Glomerular visceral epithelial cell (primary cell): ENCODE measurements at regions not wholly inside any gene's neighbourhood (a gene's known extent, or its start where the extent isn't known, plus 50 kb on each side); places are given as distances from the start of the nearest gene placed in this dataset.

Source experiments
- DNase-seq: peaks from one replicate; pipeline ENCODE4 v3.0.0-alpha.2; 2016; ENCODE audit errors: extremely low spot score

DNA sequence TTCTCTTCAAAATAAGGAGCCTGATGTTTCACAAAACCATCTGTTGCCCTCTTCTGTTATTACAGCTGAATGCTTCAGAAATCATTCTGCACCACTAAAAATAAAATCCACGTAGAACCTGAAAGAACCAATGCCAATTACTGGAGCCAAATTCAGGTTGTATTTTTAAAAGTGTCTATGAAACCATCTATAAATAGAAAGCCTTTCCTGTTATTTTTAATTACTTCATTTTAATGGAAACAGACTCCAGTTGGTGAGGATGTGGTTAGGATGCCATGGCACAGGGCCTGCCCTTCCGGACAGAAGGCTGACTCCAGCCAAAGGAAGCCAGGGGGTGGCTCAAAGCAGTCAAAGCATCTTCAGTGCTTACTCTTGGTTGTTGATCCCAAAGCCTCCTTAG lies 119.8 kb downstream of the TENT4A start:
- no peak for DNase-seq

DNA sequence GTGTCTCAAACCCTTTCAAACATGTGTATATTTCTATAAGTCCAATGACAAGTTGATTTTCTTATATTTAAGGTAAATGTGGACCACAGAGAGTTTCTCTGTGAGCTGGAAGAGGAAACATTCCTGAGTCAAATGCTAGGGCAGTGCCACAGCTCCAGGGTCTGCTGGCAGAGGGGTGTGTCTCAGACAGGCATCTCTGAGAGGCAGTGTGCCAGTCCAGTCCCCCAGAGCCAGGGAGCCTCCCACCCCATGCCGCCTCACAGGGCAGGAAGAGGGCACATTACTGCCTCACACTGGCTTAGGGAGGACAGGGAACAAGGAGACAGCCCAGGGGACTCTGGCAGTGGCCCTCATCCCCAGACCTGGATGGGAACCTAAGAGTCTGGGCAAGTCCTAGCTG lies 120.2 kb downstream of the TENT4A start:
- no peak for DNase-seq

DNA sequence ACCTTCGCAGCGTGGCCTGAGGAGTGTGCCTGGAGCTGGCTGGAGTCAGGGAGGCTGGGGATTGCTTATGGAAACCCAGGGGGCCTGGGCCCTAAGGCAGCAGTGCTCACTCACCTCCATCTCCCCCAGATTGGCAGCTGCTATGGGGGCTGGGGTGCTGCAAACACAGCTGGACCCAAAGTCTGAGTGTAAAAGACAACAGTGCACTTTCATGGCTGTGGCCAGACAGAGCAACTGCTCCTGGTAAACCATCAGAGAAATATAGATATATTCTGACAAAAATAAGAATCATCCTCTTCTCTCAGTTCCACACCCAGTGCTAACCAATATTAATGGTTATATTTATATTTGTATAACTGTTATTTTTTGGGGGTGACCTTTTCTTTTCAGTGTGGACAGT lies 123.9 kb downstream of the TENT4A start:
- DNase-seq: no peak

DNA sequence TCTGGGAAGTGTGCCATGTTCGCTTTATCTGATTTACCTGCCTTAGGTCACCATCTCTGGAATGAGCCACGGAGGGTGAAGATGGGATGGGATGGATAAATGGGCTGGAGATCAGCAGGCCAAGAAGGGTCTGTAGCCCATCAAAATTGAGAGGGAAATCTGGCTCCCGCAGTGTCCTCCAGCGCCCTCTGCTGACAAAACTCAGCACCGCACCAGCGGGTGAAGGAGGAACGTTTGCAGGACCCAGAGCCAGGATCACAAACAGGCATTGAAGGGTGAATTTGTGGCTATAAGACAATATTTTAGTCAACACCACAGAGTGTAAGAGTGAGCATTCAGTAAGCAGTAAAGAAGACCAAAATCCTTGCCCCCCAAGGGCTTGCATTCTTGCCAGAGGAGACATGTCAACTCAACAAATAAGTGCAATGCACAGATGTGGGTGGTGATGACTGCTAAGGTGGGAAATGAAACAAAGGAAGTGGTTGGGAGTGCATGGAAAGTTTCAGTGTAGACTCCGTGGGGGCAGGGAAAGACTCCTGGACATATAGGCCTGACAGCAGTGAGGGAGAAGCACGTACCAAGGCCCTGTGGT lies 124.4 kb downstream of the TENT4A start:
- peak; percentile 7 for DNase-seq

GRCh38 chr5:6838736-6839135 lies 125.5 kb downstream of the TENT4A start:
- DNase-seq: no peak

GRCh38 chr5:6840136-6840793 lies 127.0 kb downstream of the TENT4A start:
- no peak for DNase-seq

DNA sequence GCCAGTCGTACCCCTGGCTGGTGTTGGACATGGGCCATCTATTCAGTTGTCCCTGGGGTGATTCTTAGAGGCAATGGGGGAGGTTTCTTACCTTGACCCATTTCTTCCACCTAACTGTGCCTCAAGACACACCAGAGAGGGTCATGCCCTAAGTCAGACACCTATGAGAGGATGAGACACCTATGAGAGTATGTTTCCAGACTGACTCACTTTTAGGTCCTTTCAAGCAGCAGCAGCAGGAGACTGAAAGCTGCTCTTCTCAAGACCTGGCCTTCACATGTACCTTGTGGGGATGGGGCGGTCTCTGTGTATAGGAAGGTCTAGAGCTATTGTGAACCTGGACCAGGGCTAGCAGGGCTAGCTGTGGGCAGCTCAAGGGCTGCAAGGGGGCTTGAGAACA lies 130.1 kb downstream of the TENT4A start:
- no peak for DNase-seq

GRCh38 chr5:6843821-6844220 lies 130.6 kb downstream of the TENT4A start:
- no peak for DNase-seq

- no peak for DNase-seq
Observed at GRCh38 chr5:6845856-6846255, 132.6 kb downstream of the TENT4A start.

DNA sequence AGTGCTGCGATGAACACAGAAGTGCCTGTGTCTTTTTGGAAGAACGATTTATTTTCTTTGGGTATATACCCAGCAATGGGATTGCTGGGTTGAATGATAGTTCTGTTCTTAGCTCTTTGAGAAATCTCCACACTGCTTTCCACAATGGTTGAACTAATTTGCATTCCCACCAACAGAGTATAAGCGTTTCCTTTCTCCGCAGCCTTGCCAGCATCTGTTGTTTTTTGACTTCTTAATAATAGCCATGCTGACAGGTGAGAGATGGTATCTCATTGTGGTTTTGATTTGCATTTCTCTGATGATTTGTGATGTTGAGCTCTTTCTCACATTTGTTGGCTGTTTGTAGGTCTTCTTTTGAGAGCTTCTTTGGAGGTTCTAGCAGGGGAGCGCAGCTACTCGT lies 134.6 kb downstream of the TENT4A start:
- DNase-seq: no peak

DNA sequence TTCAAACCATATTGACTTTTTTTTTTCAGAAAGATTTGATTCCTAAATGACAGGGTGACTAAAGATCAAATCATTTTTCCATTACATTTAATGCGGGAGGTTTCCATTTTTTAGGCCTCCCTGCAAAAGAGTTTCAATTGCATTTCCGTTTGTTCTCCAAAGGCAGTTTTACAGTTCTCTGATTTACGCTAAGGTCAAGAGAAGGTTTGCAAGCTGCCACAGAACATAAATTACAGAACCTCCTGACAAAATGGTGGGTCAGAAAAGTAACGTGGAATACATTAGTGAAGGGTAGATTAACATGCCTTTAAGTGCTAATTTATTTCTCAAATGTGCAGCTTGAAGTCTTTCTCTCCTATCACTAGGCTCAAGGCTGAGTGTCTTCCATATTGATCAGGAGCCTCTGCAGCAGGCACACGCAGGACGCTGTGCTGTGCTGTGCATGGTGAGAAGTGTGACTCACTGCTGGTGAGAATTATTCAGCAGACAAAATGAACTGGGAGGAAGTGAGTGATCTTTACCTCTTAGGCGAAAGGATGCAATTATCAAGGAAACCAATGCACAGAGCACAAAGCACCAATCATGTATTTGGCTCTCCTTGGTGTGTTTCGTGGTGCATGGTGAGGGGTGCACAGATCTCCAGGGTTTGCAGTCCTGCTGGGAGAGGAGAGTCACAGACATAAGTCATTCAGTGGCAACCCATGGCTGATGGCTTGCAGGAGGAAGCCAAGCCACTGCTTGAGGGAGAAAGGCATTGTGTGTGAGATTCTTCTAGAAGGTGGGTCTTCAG lies 136.3 kb downstream of the TENT4A start:
- DNase-seq: no peak

DNA sequence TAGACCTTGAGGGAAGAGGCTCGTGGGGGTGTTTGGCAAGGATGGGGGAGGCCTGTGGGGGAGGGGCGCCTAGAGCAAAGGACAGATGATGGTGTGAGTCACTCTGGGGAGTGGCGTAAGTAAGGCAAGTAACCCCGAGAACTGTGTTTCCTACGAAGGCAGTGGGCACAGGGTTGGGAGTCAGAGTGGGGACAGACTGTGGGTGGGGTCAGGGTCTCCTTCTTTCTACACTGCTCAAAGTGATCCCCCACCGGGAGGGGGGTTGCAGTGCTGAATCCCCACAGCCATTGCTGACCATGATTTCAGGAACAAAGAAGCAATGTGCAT lies 136.8 kb downstream of the TENT4A start:
- DNase-seq: no peak

- no peak for DNase-seq
Observed at GRCh38 chr5:6856653-6857052, 143.4 kb downstream of the TENT4A start.

GRCh38 chr5:6858419-6858818 lies 145.2 kb downstream of the TENT4A start:
- DNase-seq: no peak

DNA sequence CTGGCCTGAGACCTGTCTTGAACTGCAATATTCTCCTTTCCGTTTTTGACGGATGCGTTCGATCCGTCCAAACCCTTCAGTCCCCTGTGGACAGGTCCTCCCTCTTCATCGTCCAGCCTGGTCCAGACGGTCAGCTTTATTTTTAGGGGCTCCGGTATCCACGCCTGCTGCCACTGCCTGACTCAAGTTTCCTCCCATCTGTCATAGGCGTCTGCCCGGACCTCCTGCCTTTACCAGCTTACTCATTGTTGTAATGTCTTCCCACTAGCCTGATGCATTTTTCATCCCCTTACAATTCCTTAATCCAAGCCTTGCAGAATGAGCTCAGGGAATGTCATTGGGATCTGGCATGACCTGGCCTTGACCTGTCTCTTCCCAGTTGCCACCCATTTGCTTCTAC lies 145.8 kb downstream of the TENT4A start:
- no peak for DNase-seq

GRCh38 chr5:6859951-6860638 lies 146.9 kb downstream of the TENT4A start:
- no peak for DNase-seq

DNA sequence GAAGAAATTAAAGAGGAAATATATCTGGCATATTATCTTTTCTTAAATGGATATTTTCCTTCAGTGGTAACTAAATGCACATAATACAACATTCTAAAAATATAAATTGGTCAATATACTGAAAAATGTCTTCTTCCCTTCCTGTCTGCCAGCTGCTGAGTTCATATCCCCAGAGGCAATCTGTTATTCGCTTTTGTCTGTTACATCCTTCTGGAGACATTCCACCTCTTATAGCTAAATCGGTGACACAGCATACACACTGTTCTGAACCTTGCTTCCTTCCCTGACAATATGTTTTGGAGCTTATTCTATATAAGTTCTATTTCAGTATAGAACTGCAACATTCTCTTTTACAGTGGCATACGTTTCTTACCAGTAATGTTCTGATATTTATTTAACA lies 147.8 kb downstream of the TENT4A start:
- no peak for DNase-seq

DNA sequence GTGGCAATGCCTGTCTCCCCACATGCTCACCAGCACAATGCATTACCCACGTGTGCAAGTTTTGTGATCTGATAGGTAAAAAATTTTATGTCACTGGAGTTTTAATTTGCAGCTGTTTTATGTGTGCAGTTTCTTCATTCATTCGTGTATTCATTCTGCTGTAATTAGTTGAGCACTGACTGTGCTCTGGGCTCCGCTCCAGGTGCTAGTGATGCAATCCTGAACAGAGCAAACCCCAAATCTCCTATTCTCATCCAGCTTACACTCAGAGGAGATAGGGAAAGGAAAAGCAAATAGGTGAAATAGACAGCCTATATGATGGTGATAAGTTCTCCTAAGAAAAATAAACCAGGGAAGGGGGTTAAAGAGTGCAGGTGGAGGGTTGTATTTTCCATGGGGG lies 148.4 kb downstream of the TENT4A start:
- no peak for DNase-seq

DNA sequence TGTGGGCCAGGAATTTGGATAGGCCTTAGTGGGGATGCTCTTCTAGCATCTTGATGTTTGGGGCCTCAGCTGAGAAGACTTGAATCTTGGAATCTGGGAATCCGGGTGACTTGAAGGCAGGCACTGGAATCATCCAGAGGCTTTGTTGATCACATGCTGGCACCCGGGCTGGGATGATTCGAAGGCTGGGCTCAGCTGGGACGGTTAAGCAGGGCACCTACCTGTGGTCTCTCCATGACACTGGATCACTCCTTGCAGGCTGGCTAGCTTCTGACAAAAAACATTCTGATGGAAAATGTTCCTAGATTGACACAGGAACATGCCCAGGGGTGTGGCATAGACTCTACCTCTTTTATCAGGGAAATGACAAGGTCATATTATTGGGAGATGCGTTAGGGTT lies 149.1 kb downstream of the TENT4A start:
- no peak for DNase-seq

- no peak for DNase-seq
Observed at GRCh38 chr5:6867712-6868111, 154.5 kb downstream of the TENT4A start.

- DNase-seq: no peak
Observed at GRCh38 chr5:6868171-6868570, 154.9 kb downstream of the TENT4A start.

GRCh38 chr5:6868575-6869215 lies 155.5 kb downstream of the TENT4A start:
- DNase-seq: no peak
